Astrocyte of the hippocampus (primary cell): ENCODE measurements at regions not wholly inside any gene's neighbourhood (a gene's known extent, or its start where the extent isn't known, plus 50 kb on each side); places are given as distances from the start of the nearest gene placed in this dataset.

Experiments
- DNase-seq: peaks from one replicate; pipeline ENCODE4 v3.0.0; 2011; ENCODE audit warnings: low read depth, low spot score

- DNase-seq = no peak
Measured at GRCh38 chr9:19597176-19597575, 188.4 kb downstream of the ACER2 start.

GRCh38 chr9:19595003-19595402 lies 186.2 kb downstream of the ACER2 start:
- DNase-seq = no peak

GRCh38 chr9:19587678-19588077 lies 178.9 kb downstream of the ACER2 start:
- DNase-seq = no peak

- DNase-seq = no peak
Measured at GRCh38 chr9:19583890-19584289, 175.1 kb downstream of the ACER2 start.

- no peak for DNase-seq
Measured at GRCh38 chr9:19577411-19577810, 168.6 kb downstream of the ACER2 start.

- no peak for DNase-seq
Measured at GRCh38 chr9:19568946-19569345, 160.1 kb downstream of the ACER2 start.

- DNase-seq = no peak
Measured at GRCh38 chr9:19564396-19565061, 155.7 kb downstream of the ACER2 start.

- DNase-seq = no peak
Measured at GRCh38 chr9:19555214-19555613, 146.4 kb downstream of the ACER2 start.

- DNase-seq = no peak
Measured at GRCh38 chr9:19554529-19554928, 145.7 kb downstream of the ACER2 start.

GRCh38 chr9:19553441-19553840 lies 144.6 kb downstream of the ACER2 start:
- no peak for DNase-seq

GRCh38 chr9:19552282-19553105 lies 143.7 kb downstream of the ACER2 start:
- DNase-seq = no peak

GRCh38 chr9:19551124-19551929 lies 142.5 kb downstream of the ACER2 start:
- peak; percentile 2 for DNase-seq

- DNase-seq = no peak
Measured at GRCh38 chr9:19550009-19550408, 141.2 kb downstream of the ACER2 start.

- DNase-seq = peak; percentile 10
Measured at GRCh38 chr9:19533373-19533772, 124.6 kb downstream of the ACER2 start.

GRCh38 chr9:19527663-19528062 lies 118.9 kb downstream of the ACER2 start:
- no peak for DNase-seq

- no peak for DNase-seq
Measured at GRCh38 chr9:19522558-19522957, 113.7 kb downstream of the ACER2 start.

- no peak for DNase-seq
Measured at GRCh38 chr9:19521205-19521604, 112.4 kb downstream of the ACER2 start.

GRCh38 chr9:19517202-19517942 lies 108.6 kb downstream of the ACER2 start:
- no peak for DNase-seq

- DNase-seq = no peak
Measured at GRCh38 chr9:19516348-19516747, 107.5 kb downstream of the ACER2 start.

- no peak for DNase-seq
Measured at GRCh38 chr9:19513671-19514275, 105.0 kb downstream of the ACER2 start.
